Astrocyte (in vitro differentiated cells and primary cell): ENCODE measurements at regions not wholly inside any gene's neighbourhood (a gene's known extent, or its start where the extent isn't known, plus 50 kb on each side); places are given as distances from the start of the nearest gene placed in this dataset.

ENCODE experiments used
- EZH2 ChIP-seq: IDR thresholded peaks from 2 replicates; pipeline ENCODE4 v1.6.1; 2012; ENCODE audit warnings: mild to moderate bottlenecking, low read length, inconsistent platforms; ENCODE audit not compliant: insufficient read depth
- TF ChIP-seq, protein P1 (sequence below): IDR thresholded peaks from 2 replicates; pipeline ENCODE4 v1.5.1; 2011; ENCODE audit warnings: low read depth, mild to moderate bottlenecking, inconsistent platforms, low read length, moderate library complexity; ENCODE audit not compliant: insufficient read depth

DNA sequence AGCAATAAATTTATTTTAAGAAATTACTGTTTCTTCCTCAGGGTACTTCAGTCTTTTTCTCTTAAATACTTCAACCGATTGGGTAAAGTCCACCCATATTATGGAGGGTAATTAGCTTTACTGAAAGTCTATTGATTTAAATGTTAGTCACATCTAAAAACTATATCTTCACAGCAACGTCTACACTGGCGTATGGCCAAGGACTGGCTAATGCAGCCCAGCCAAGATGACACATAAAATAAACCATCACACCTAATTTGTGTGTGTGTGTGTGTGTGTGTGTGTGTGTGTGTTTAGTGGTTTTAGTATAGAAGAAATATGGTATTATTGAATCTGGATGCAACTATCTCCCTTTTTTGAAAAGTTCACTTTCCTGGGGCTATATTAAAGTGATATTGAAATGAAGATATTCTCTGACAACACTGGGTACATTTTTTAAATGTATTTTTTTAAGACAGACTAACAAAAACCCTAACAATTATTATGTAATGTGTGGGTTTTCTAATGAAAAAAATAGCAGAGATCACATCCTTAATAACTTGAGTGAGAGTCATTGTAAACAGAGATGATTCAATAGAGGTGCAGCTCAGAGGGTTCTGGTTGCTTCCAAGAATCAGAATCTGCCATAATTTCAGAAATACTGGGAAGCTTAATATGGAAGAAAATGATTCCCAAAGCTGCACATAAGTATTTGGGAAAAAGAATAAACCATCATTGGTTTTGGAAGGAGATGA lies 584.2 kb upstream of the MBL2 start:
- TF ChIP-seq, protein P1, sequence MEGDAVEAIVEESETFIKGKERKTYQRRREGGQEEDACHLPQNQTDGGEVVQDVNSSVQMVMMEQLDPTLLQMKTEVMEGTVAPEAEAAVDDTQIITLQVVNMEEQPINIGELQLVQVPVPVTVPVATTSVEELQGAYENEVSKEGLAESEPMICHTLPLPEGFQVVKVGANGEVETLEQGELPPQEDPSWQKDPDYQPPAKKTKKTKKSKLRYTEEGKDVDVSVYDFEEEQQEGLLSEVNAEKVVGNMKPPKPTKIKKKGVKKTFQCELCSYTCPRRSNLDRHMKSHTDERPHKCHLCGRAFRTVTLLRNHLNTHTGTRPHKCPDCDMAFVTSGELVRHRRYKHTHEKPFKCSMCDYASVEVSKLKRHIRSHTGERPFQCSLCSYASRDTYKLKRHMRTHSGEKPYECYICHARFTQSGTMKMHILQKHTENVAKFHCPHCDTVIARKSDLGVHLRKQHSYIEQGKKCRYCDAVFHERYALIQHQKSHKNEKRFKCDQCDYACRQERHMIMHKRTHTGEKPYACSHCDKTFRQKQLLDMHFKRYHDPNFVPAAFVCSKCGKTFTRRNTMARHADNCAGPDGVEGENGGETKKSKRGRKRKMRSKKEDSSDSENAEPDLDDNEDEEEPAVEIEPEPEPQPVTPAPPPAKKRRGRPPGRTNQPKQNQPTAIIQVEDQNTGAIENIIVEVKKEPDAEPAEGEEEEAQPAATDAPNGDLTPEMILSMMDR: no peak
- no peak for TF ChIP-seq EZH2
